Thyroid gland (tissue), 4 donors: ENCODE measurements at regions not wholly inside any gene's neighbourhood (a gene's known extent, or its start where the extent isn't known, plus 50 kb on each side); places are given as distances from the start of the nearest gene placed in this dataset.

Source experiments
- CTCF ChIP-seq, 6 experiments: fragments of 200-600 bp in 3 of 6; fragments of 450-650 bp in 3 of 6; sonication (generic) in 3 of 6; IDR thresholded peaks; one replicate each; pipeline ENCODE4 v1.5.1; 2016 to 2019; ENCODE audit warnings: antibody characterized with exemption in 6 of 6, mild to moderate bottlenecking in 2 of 6, inconsistent platforms in 1 of 6, moderate library complexity in 1 of 6
- POLR2A ChIP-seq, 2 donors: fragments of 450-650 bp; IDR thresholded peaks; one replicate each; pipeline ENCODE4 v1.6.1; 2017; ENCODE audit warnings: antibody characterized with exemption in 2 of 2, mild to moderate bottlenecking in 2 of 2, moderate library complexity in 1 of 2

GRCh38 chrX:150034788-150035187, 96.5 kb upstream of the EOLA2 start:
- TF ChIP-seq CTCF (IDR thresholded peaks at IDR 0.05) (no peak), POLR2A (IDR thresholded peaks at IDR 0.05) (no peak)
